Activated CD4-positive, alpha-beta T cell treated with anti-CD3 and anti-CD28 coated beads for 4 hours (primary cell): ENCODE measurements at regions not wholly inside any gene's neighbourhood (a gene's known extent, or its start where the extent isn't known, plus 50 kb on each side); places are given as distances from the start of the nearest gene placed in this dataset.
"Not testable (repeated sequence)": the region's sequence is repeated elsewhere in the genome, so short reads cannot be mapped to it uniquely, and the experiment has no call there.

Experiments
- DNase-seq, 2 donors: peaks; one replicate each; pipeline ENCODE4 v3.0.0-alpha.2; 2020

- DNase-seq = no peak
Measured at GRCh38 chr1:229862017-229862774, 204.8 kb upstream of the GALNT2 start.

GRCh38 chr1:229863651-229864545 lies 203.1 kb upstream of the GALNT2 start:
- DNase-seq = no peak

GRCh38 chr1:229864686-229865230 lies 202.3 kb upstream of the GALNT2 start:
- no peak for DNase-seq

- DNase-seq = not testable (repeated sequence)
Measured at GRCh38 chr1:229865321-229865720, 201.7 kb upstream of the GALNT2 start.

GRCh38 chr1:229867726-229868125 lies 199.3 kb upstream of the GALNT2 start:
- DNase-seq = no peak

GRCh38 chr1:229869240-229869639 lies 197.8 kb upstream of the GALNT2 start:
- DNase-seq = no peak

GRCh38 chr1:229869687-229870086 lies 197.4 kb upstream of the GALNT2 start:
- no peak for DNase-seq

GRCh38 chr1:229870381-229870780 lies 196.7 kb upstream of the GALNT2 start:
- no peak for DNase-seq

- DNase-seq = no peak
Measured at GRCh38 chr1:229871078-229871676, 195.9 kb upstream of the GALNT2 start.

GRCh38 chr1:229874136-229874535 lies 192.9 kb upstream of the GALNT2 start:
- DNase-seq = no peak

GRCh38 chr1:229874609-229875008 lies 192.4 kb upstream of the GALNT2 start:
- no peak for DNase-seq

GRCh38 chr1:229875086-229875485 lies 192.0 kb upstream of the GALNT2 start:
- DNase-seq = no peak

GRCh38 chr1:229879746-229880145 lies 187.3 kb upstream of the GALNT2 start:
- no peak for DNase-seq

- DNase-seq = no peak
Measured at GRCh38 chr1:229880271-229881170, 186.5 kb upstream of the GALNT2 start.

- DNase-seq = no peak
Measured at GRCh38 chr1:229882621-229883020, 184.4 kb upstream of the GALNT2 start.

- no peak for DNase-seq
Measured at GRCh38 chr1:229883504-229884200, 183.4 kb upstream of the GALNT2 start.

GRCh38 chr1:229884765-229885164 lies 182.3 kb upstream of the GALNT2 start:
- no peak for DNase-seq

GRCh38 chr1:229885568-229886495 lies 181.2 kb upstream of the GALNT2 start:
- DNase-seq = no peak

GRCh38 chr1:229886636-229887035 lies 180.4 kb upstream of the GALNT2 start:
- no peak for DNase-seq

- no peak for DNase-seq
Measured at GRCh38 chr1:229887043-229887822, 179.8 kb upstream of the GALNT2 start.
